Neural cell (in vitro differentiated cells): ENCODE measurements at regions not wholly inside any gene's neighbourhood (a gene's known extent, or its start where the extent isn't known, plus 50 kb on each side); places are given as distances from the start of the nearest gene placed in this dataset.

ENCODE experiments used
- H2AFZ ChIP-seq: fragments of 200-600, 300-800 bp; sonication (generic), shearing (Covaris generic); 2 replicates; pipeline ENCODE4 v1.6.0; 2014; ENCODE audit warnings: low read depth, mild to moderate bottlenecking, antibody characterized with exemption, low read length, moderate library complexity
- H3F3A ChIP-seq: fragments of 200-600 bp; shearing (Covaris generic); 2 replicates; pipeline ENCODE4 v1.6.1; 2016; ENCODE audit warnings: mild to moderate bottlenecking, moderate library complexity, mixed read lengths, antibody characterized with exemption, low read length; ENCODE audit not compliant: insufficient read depth, poor library complexity, severe bottlenecking
- H3K27ac ChIP-seq: fragments of 200-600, 300-800 bp; sonication (generic), shearing (Covaris generic); 2 replicates; pipeline ENCODE4 v1.5.1; 2014; ENCODE audit warnings: mild to moderate bottlenecking, low read length, moderate library complexity
- H3K27me3 ChIP-seq: fragments of 300-800, 200-600 bp; sonication (generic), shearing (Covaris generic); 2 replicates; pipeline ENCODE4 v1.6.0; 2014; ENCODE audit warnings: mild to moderate bottlenecking, low read depth, low read length, moderate library complexity; ENCODE audit not compliant: insufficient read depth
- H3K36me3 ChIP-seq: fragments of 300-800, 200-600 bp; sonication (generic), shearing (Covaris generic); 2 replicates; pipeline ENCODE4 v1.5.1; 2014; ENCODE audit warnings: mild to moderate bottlenecking, antibody characterized with exemption, low read length, moderate library complexity; ENCODE audit not compliant: insufficient read depth
- H3K4me2 ChIP-seq: fragments of 300-800, 200-600 bp; sonication (generic), shearing (Covaris generic); 2 replicates; pipeline ENCODE4 v1.6.0; 2014; ENCODE audit warnings: mild to moderate bottlenecking, low read length
- H3K4me3 ChIP-seq: fragments of 300-800, 200-600 bp; sonication (generic), shearing (Covaris generic); 2 replicates; pipeline ENCODE4 v1.5.1; 2014; ENCODE audit warnings: mild to moderate bottlenecking, low read length, moderate library complexity
- H3K79me2 ChIP-seq: fragments of 200-600 bp; shearing (Covaris generic); replicated peaks from 2 replicates; pipeline ENCODE4 v1.6.0; 2014; ENCODE audit warnings: mild to moderate bottlenecking, low read length, moderate library complexity; ENCODE audit not compliant: insufficient read depth
- H3K9ac ChIP-seq: fragments of 300-800, 200-600 bp; sonication (generic), shearing (Covaris generic); 2 replicates; pipeline ENCODE4 v1.6.1; 2016; ENCODE audit warnings: mild to moderate bottlenecking, low read length, mixed read lengths
- H3K9me2 ChIP-seq: fragments of 200-600 bp; shearing (Covaris generic); 2 replicates; pipeline ENCODE4 v1.6.1; 2016; ENCODE audit warnings: mild to moderate bottlenecking, low read length, mixed read lengths; ENCODE audit not compliant: insufficient read depth
- H3K9me3 ChIP-seq: fragments of 200-600, 300-800 bp; sonication (generic), shearing (Covaris generic); 2 replicates; pipeline ENCODE4 v1.6.1; 2016; ENCODE audit warnings: mild to moderate bottlenecking, mixed run types, low read length, moderate library complexity, mixed read lengths
- H4K20me1 ChIP-seq: fragments of 200-600 bp; shearing (Covaris generic); 2 replicates; pipeline ENCODE4 v1.6.1; 2016; ENCODE audit warnings: mild to moderate bottlenecking, mixed run types; ENCODE audit not compliant: insufficient read depth
- CTCF ChIP-seq: fragments of 450-650 bp; IDR thresholded peaks from 2 replicates; pipeline ENCODE4 v1.5.1; 2014; ENCODE audit warnings: antibody characterized with exemption, mild to moderate bottlenecking, moderate library complexity; ENCODE audit not compliant: poor library complexity, severe bottlenecking
- EP300 ChIP-seq: fragments of 450-650 bp; conservative IDR thresholded peaks from 2 replicates; pipeline ENCODE4 v1.6.1; 2014; ENCODE audit warnings: antibody characterized with exemption, mild to moderate bottlenecking, moderate library complexity; ENCODE audit not compliant: poor library complexity, severe bottlenecking
- EZH2 ChIP-seq: fragments of 200-600, 300-800 bp; shearing (Covaris generic), sonication (generic); IDR thresholded peaks from 2 replicates; pipeline ENCODE4 v1.6.1; 2014; ENCODE audit warnings: antibody characterized with exemption, low read length, borderline replicate concordance, mild to moderate bottlenecking; ENCODE audit not compliant: insufficient read depth, poor library complexity, severe bottlenecking
- MXI1 ChIP-seq: fragments of 450-650 bp; conservative IDR thresholded peaks from 2 replicates; pipeline ENCODE4 v1.6.1; 2014; ENCODE audit warnings: antibody characterized with exemption, mild to moderate bottlenecking; ENCODE audit not compliant: poor library complexity, severe bottlenecking
- POLR2AphosphoS5 ChIP-seq: IDR thresholded peaks from 2 replicates; pipeline ENCODE4 v1.6.1; 2012
- RAD21 ChIP-seq: fragments of 450-650 bp; conservative IDR thresholded peaks from 2 replicates; pipeline ENCODE4 v1.6.1; 2014; ENCODE audit warnings: antibody characterized with exemption, mild to moderate bottlenecking, moderate library complexity
- REST ChIP-seq: IDR thresholded peaks from 2 replicates; pipeline ENCODE4 v1.6.1; 2012; ENCODE audit warnings: borderline replicate concordance
- SMC3 ChIP-seq: fragments of 450-650 bp; conservative IDR thresholded peaks from 2 replicates; pipeline ENCODE4 v1.6.1; 2014; ENCODE audit warnings: antibody characterized with exemption, mild to moderate bottlenecking, moderate library complexity; ENCODE audit not compliant: poor library complexity
- TAF1 ChIP-seq: IDR thresholded peaks from 2 replicates; pipeline ENCODE4 v1.6.1; 2012; ENCODE audit warnings: low read depth

GRCh38 chr1:233443040-233443760, 115.7 kb downstream of the MAP3K21 start:
- H3K4me2 ChIP-seq, result no peak overlapping the region
- H3K4me3 ChIP-seq, result no peak overlapping the region
- no peak overlapping the region for H3K27ac ChIP-seq
- H2AFZ ChIP-seq, result no peak overlapping the region
- no peaks in the 10 kb centered on the region for H3F3A ChIP-seq
- no peaks in the 10 kb centered on the region for H3K9me2 ChIP-seq
- H3K9ac ChIP-seq, result no peak overlapping the region
- no peaks in the 10 kb centered on the region for H3K27me3 ChIP-seq
- H3K9me3 ChIP-seq, result no peaks in the 10 kb centered on the region
- no peaks in the 10 kb centered on the region for H3K79me2 ChIP-seq
- TF ChIP-seq CTCF (no peak), RAD21 (no peak), TAF1 (no peak), SMC3 (no peak), POLR2AphosphoS5 (no peak), REST (no peak), EP300 (no peak), MXI1 (no peak), EZH2 (no peak)
- no peaks in the 10 kb centered on the region for H4K20me1 ChIP-seq
- H3K36me3 ChIP-seq, result no peaks in the 10 kb centered on the region

- H3F3A ChIP-seq, result no peaks in the 10 kb centered on the region
- no peaks in the 10 kb centered on the region for H4K20me1 ChIP-seq
- TF ChIP-seq EZH2 (no peak), EP300 (no peak), CTCF (no peak), MXI1 (no peak), SMC3 (no peak), TAF1 (no peak), REST (no peak), POLR2AphosphoS5 (no peak), RAD21 (no peak)
- no peaks in the 10 kb centered on the region for H3K27me3 ChIP-seq
- H3K9me2 ChIP-seq, result no peaks in the 10 kb centered on the region
- no peak overlapping the region for H3K4me3 ChIP-seq
- H3K4me2 ChIP-seq, result no peak overlapping the region
- no peaks in the 10 kb centered on the region for H3K36me3 ChIP-seq
- no peak overlapping the region for H2AFZ ChIP-seq
- no peaks in the 10 kb centered on the region for H3K9me3 ChIP-seq
- H3K79me2 ChIP-seq, result no peaks in the 10 kb centered on the region
- H3K9ac ChIP-seq, result no peak overlapping the region
- H3K27ac ChIP-seq, result no peak overlapping the region
Observed at GRCh38 chr1:233444484-233444883, 117.0 kb downstream of the MAP3K21 start.
